HL-60 (cell line): ENCODE measurements at regions not wholly inside any gene's neighbourhood (a gene's known extent, or its start where the extent isn't known, plus 50 kb on each side); places are given as distances from the start of the nearest gene placed in this dataset.

Source experiments
- GABPA ChIP-seq: IDR thresholded peaks from 2 replicates; pipeline ENCODE4 v1.6.1; 2012; ENCODE audit warnings: low read depth
- POLR2AphosphoS5 ChIP-seq: IDR thresholded peaks from 2 replicates; pipeline ENCODE4 v1.6.1; 2012; ENCODE audit warnings: low read depth
- TF ChIP-seq, protein P1 (sequence below): IDR thresholded peaks from one replicate; pipeline ENCODE4 v1.5.1; 2011; ENCODE audit warnings: low read length, control low read depth, inconsistent platforms; ENCODE audit not compliant: insufficient read depth
- TF ChIP-seq, protein P2 (sequence below): IDR thresholded peaks from 2 replicates; pipeline ENCODE4 v1.6.1; 2012; ENCODE audit warnings: low read depth; ENCODE audit not compliant: insufficient replicate concordance

DNA sequence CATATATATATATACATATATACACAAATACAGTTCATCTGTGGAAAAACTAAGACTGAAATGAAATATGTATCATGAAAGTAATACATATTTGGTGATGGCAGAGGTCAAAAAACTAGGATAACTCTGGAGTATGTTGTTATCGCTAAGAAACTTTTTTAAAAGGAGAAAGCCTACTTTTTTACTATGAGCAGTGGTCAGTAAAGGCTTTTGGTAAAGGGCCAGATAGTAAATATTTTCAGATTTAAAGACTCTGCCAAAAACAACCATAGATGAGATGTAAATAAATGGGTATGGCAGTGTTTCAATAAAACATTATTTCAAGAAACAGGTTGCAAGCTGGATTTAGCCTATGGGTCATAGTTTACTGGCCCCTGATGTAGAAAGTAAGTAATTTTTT lies 93.8 kb upstream of the TGFBR2 start:
- TF ChIP-seq, protein P1, sequence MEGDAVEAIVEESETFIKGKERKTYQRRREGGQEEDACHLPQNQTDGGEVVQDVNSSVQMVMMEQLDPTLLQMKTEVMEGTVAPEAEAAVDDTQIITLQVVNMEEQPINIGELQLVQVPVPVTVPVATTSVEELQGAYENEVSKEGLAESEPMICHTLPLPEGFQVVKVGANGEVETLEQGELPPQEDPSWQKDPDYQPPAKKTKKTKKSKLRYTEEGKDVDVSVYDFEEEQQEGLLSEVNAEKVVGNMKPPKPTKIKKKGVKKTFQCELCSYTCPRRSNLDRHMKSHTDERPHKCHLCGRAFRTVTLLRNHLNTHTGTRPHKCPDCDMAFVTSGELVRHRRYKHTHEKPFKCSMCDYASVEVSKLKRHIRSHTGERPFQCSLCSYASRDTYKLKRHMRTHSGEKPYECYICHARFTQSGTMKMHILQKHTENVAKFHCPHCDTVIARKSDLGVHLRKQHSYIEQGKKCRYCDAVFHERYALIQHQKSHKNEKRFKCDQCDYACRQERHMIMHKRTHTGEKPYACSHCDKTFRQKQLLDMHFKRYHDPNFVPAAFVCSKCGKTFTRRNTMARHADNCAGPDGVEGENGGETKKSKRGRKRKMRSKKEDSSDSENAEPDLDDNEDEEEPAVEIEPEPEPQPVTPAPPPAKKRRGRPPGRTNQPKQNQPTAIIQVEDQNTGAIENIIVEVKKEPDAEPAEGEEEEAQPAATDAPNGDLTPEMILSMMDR, result no peak
- TF ChIP-seq POLR2AphosphoS5 (no peak), GABPA (no peak)
- TF ChIP-seq, protein P2, sequence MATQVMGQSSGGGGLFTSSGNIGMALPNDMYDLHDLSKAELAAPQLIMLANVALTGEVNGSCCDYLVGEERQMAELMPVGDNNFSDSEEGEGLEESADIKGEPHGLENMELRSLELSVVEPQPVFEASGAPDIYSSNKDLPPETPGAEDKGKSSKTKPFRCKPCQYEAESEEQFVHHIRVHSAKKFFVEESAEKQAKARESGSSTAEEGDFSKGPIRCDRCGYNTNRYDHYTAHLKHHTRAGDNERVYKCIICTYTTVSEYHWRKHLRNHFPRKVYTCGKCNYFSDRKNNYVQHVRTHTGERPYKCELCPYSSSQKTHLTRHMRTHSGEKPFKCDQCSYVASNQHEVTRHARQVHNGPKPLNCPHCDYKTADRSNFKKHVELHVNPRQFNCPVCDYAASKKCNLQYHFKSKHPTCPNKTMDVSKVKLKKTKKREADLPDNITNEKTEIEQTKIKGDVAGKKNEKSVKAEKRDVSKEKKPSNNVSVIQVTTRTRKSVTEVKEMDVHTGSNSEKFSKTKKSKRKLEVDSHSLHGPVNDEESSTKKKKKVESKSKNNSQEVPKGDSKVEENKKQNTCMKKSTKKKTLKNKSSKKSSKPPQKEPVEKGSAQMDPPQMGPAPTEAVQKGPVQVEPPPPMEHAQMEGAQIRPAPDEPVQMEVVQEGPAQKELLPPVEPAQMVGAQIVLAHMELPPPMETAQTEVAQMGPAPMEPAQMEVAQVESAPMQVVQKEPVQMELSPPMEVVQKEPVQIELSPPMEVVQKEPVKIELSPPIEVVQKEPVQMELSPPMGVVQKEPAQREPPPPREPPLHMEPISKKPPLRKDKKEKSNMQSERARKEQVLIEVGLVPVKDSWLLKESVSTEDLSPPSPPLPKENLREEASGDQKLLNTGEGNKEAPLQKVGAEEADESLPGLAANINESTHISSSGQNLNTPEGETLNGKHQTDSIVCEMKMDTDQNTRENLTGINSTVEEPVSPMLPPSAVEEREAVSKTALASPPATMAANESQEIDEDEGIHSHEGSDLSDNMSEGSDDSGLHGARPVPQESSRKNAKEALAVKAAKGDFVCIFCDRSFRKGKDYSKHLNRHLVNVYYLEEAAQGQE, result no peak
